Kidney (tissue), 13 donors: ENCODE measurements at regions not wholly inside any gene's neighbourhood (a gene's known extent, or its start where the extent isn't known, plus 50 kb on each side); places are given as distances from the start of the nearest gene placed in this dataset.
"Not testable (repeated sequence)": the region's sequence is repeated elsewhere in the genome, so short reads cannot be mapped to it uniquely, and the experiment has no call there.

Experiments
- DNase-seq, 5 donors: peaks; one replicate each; pipeline ENCODE4 v3.0.0-alpha.2; 2013 to 2020
- FAIRE-seq: peaks from 2 replicates; lab custom pipeline; 2012; peaks lifted over from hg19 to GRCh38; lab: Jason Lieb, UNC
- H3K27ac ChIP-seq, 2 donors: one replicate each; pipeline ENCODE4 v1.7.0; 2013; ENCODE audit warnings: low read depth in 2 of 2, low read length in 2 of 2, inconsistent platforms in 1 of 2
- H3K27me3 ChIP-seq: one replicate; pipeline ENCODE4 v1.7.1; 2013; ENCODE audit warnings: low read length, inconsistent platforms; ENCODE audit not compliant: control insufficient read depth, insufficient read depth
- H3K36me3 ChIP-seq, 3 donors: one replicate each; pipeline versions ENCODE4 v1.7.0 to v1.7.1; 2013; ENCODE audit warnings: low read length in 3 of 3, control low read depth in 1 of 3, inconsistent platforms in 1 of 3; ENCODE audit not compliant: insufficient read depth in 3 of 3, control insufficient read depth in 2 of 3
- H3K4me1 ChIP-seq, 3 donors: one replicate each; pipeline versions ENCODE4 v1.7.0 to v1.7.1; 2013; ENCODE audit warnings: low read length in 3 of 3, inconsistent platforms in 1 of 3, low read depth in 1 of 3; ENCODE audit not compliant: control insufficient read depth in 2 of 3, insufficient read depth in 2 of 3
- H3K4me3 ChIP-seq, 3 donors: one replicate each; pipeline versions ENCODE4 v1.7.0 to v1.8.1; 2013; ENCODE audit warnings: low read length in 3 of 3, control low read depth in 1 of 3, inconsistent platforms in 1 of 3
- H3K9ac ChIP-seq, 3 donors: one replicate each; pipeline versions ENCODE4 v1.7.0 to v1.7.1; 2013; ENCODE audit warnings: low read length in 3 of 3, control low read depth in 1 of 3, inconsistent platforms in 1 of 3
- H3K9me3 ChIP-seq, 3 donors: one replicate each; pipeline versions ENCODE4 v1.7.0 to v1.7.1; 2013; ENCODE audit warnings: low read length in 3 of 3, control low read depth in 1 of 3, inconsistent platforms in 1 of 3; ENCODE audit not compliant: control insufficient read depth in 2 of 3, insufficient read depth in 1 of 3
- intact Hi-C: fragments of 100-400 bp; cut with DNase I; formaldehyde crosslinking; loops from one replicate; pipeline ENCODE4 v1.11.1; 2022
- TF ChIP-seq, protein P1 (sequence below): IDR thresholded peaks from 3 replicates; pipeline ENCODE4 v1.5.1; 2012; ENCODE audit warnings: mild to moderate bottlenecking, moderate library complexity, borderline replicate concordance; ENCODE audit not compliant: insufficient read depth; ENCODE audit errors: extremely low read depth
- donor health status: control.
- donor health status: control.
- donor health status: control.
- donor health status: control.
- donor health status: control.
- donor health status: DM: yes; HTN: yes; CAD: no.
- donor health status: Normal renal cell carcinoma (clear cell type).

DNA sequence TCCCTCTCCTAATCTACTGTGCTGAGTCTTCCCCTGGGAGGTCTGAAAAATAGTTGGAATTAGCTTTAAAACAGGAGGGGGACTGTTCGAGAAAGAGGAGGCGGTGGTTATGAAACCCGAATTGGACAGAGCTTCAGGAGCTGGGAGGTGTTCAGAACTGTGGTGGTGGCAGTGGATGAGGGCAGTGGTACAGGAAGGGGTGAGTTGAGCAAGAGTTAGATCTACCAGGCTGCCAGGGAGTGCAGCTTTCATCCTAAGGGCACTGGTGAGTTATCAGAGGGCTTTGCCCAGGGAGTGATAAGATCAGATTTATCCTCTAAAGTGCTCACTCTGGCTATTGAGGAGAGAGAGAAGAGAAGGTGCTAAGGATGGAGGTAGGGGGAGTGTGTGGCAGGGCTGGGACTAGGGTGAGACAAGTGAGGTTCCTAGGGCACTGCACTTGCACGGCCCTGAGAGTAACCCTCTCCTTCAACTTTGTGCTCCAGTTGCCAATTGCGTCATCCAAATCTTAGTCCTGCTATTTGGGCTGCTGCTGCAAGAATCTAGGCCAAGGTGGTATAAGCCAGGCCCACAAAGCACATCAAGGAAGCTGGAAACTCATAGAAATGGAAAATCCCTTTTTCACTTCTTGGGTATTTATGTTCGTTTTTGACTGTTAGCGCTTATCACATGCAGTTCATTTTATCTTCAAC lies 540.3 kb downstream of the XYLT1 start:
- Histone ChIP-seq H3K27me3 (no peaks in the 10 kb centered on the region), H3K9me3 (no peaks in the 10 kb centered on the region), H3K27ac (no peak overlapping the region), H3K4me1 (no peaks in the 10 kb centered on the region), H3K36me3 (no peaks in the 10 kb centered on the region), H3K9ac (no peak overlapping the region), H3K4me3 (no peak overlapping the region)
- FAIRE-seq (no peak), DNase-seq (no peak)
- intact Hi-C loops, result no loop called here
- TF ChIP-seq, protein P1, sequence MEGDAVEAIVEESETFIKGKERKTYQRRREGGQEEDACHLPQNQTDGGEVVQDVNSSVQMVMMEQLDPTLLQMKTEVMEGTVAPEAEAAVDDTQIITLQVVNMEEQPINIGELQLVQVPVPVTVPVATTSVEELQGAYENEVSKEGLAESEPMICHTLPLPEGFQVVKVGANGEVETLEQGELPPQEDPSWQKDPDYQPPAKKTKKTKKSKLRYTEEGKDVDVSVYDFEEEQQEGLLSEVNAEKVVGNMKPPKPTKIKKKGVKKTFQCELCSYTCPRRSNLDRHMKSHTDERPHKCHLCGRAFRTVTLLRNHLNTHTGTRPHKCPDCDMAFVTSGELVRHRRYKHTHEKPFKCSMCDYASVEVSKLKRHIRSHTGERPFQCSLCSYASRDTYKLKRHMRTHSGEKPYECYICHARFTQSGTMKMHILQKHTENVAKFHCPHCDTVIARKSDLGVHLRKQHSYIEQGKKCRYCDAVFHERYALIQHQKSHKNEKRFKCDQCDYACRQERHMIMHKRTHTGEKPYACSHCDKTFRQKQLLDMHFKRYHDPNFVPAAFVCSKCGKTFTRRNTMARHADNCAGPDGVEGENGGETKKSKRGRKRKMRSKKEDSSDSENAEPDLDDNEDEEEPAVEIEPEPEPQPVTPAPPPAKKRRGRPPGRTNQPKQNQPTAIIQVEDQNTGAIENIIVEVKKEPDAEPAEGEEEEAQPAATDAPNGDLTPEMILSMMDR, result no peak

DNA sequence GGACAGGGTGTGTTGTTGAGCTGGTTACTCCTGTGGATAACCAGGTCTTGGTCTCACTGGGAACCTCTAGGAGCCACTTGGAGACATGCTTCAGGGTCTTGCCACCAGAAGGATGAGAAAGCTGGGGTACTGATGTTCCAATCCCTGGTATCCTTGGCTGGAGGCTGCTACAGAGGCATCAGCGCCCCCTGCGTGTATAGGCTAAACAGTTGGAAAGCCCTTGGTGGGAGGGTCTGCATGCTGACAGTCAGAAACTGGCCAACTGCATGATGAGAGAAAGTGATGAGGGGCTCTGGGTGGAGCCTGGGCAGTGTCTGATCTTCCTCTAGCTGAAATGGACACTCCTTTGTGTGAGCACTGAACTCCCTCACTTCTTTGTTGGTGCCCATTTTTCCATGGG lies 536.9 kb downstream of the XYLT1 start:
- DNase-seq (no peak), FAIRE-seq (no peak)
- Histone ChIP-seq H3K27me3 (no peaks in the 10 kb centered on the region), H3K9me3 (no peaks in the 10 kb centered on the region), H3K4me3 (no peak overlapping the region), H3K9ac (no peak overlapping the region), H3K4me1 (no peaks in the 10 kb centered on the region), H3K36me3 (no peaks in the 10 kb centered on the region), H3K27ac (no peak overlapping the region)
- TF ChIP-seq, protein P1, result no peak
- intact Hi-C loops, result no loop called here

DNA sequence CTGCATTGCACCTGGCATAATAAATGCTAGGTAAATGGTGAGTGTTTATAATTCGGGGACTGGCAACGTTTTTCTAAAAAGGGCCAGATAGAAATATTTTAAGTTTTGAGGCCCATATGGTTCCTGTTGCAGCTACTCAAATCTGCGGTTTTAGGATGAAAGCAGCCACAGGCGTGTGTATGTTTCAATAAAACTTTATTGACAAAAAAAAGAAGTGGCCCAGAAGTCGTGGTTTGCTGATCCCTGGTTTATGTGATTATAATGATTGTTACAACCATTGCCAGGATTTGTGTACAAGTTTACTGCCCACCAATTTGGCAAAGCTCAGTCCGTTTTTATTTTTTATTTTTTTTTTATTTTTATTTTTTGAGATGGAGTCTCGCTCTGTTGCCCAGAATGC lies 536.1 kb downstream of the XYLT1 start:
- intact Hi-C loops, result no loop called here
- no peak overlapping the region for H3K27ac ChIP-seq
- H3K9ac ChIP-seq, result no peak overlapping the region
- no peaks in the 10 kb centered on the region for H3K9me3 ChIP-seq
- H3K4me1 ChIP-seq, result no peaks in the 10 kb centered on the region
- H3K27me3 ChIP-seq, result no peaks in the 10 kb centered on the region
- FAIRE-seq (no peak), DNase-seq (no peak)
- TF ChIP-seq, protein P1, result no peak
- no peaks in the 10 kb centered on the region for H3K36me3 ChIP-seq
- no peak overlapping the region for H3K4me3 ChIP-seq

DNA sequence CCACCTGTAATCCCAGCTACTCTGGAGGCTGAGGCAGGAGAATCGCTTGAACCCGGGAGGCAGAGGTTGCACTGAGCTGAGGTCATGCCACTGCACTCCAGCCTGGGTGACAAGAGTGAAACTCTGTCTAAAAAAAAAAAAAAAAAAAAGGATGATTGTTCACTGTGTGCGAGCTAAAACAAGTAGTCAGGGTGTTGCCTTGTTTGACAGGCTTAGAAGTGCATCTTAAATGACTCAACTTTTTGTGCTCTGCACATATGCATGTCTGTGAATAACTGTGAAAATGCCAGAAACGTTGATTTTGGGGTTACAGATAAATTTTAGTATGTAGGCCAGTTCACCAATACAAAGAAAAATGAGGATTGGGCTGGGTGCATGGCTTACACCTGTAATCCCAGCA lies 534.9 kb downstream of the XYLT1 start:
- intact Hi-C loops, FAIRE-seq, DNase-seq, H3K27ac ChIP-seq, H3K4me3 ChIP-seq, H3K27me3 ChIP-seq, H3K4me1 ChIP-seq, H3K36me3 ChIP-seq, H3K9me3 ChIP-seq, H3K9ac ChIP-seq: not testable (repeated sequence)
